ACC112 (cell line): ENCODE measurements at regions not wholly inside any gene's neighbourhood (a gene's known extent, or its start where the extent isn't known, plus 50 kb on each side); places are given as distances from the start of the nearest gene placed in this dataset.

Source experiments
- H2AFZ ChIP-seq: fragments of 200-600 bp; sonication (generic); one replicate; pipeline ENCODE4 v1.6.0; 2017; ENCODE audit warnings: antibody characterized with exemption, low read length; ENCODE audit not compliant: unreplicated experiment
- H3K27ac ChIP-seq: fragments of 200-600 bp; sonication (generic); 2 replicates; pipeline ENCODE4 v1.5.1; 2014; ENCODE audit warnings: low read depth, mild to moderate bottlenecking, antibody characterized with exemption, low read length, moderate library complexity
- H3K27me3 ChIP-seq: fragments of 200-600 bp; sonication (generic); 2 replicates; pipeline ENCODE4 v1.6.1; 2014; ENCODE audit warnings: mild to moderate bottlenecking, antibody characterized with exemption, low read length, moderate library complexity, mixed read lengths; ENCODE audit not compliant: insufficient read depth
- H3K36me3 ChIP-seq: fragments of 200-600 bp; sonication (generic); 2 replicates; pipeline ENCODE4 v1.6.1; 2016; ENCODE audit warnings: mild to moderate bottlenecking, antibody characterized with exemption, low read length, moderate library complexity, mixed read lengths; ENCODE audit not compliant: insufficient read depth
- H3K4me1 ChIP-seq: fragments of 200-600 bp; sonication (generic); one replicate; pipeline ENCODE4 v1.6.1; 2016; ENCODE audit warnings: low read length, mixed read lengths; ENCODE audit not compliant: insufficient read depth, unreplicated experiment, control insufficient read depth
- H3K4me3 ChIP-seq: fragments of 200-600 bp; sonication (generic); 2 replicates; pipeline ENCODE4 v1.5.1; 2014; ENCODE audit warnings: mild to moderate bottlenecking, low read depth, low read length
- H3K79me2 ChIP-seq: fragments of 200-600 bp; sonication (generic); one replicate; pipeline ENCODE4 v1.6.0; 2016; ENCODE audit warnings: low read length; ENCODE audit not compliant: control insufficient read depth, unreplicated experiment, insufficient read depth

- Histone ChIP-seq H3K4me1 (peaks cover 47% of the 10 kb centered on the region), H3K27ac (no peak overlapping the region; the same call in 1 of the 2 replicates), H3K79me2 (peaks cover 90% of the 10 kb centered on the region), H2AFZ (no peak overlapping the region), H3K4me3 (peak overlapping the region; percentile 30), H3K27me3 (no peaks in the 10 kb centered on the region), H3K36me3 (peaks cover 17% of the 10 kb centered on the region)
Measured at GRCh38 chr13:50071379-50071778, 56.1 kb downstream of the KCNRG start.

GRCh38 chr13:50072676-50073075, 57.4 kb downstream of the KCNRG start:
- H3K4me1 ChIP-seq, result peaks cover 52% of the 10 kb centered on the region
- H3K36me3 ChIP-seq, result peaks cover 9% of the 10 kb centered on the region
- peak overlapping the region; percentile 42 for H3K27ac ChIP-seq
- no peaks in the 10 kb centered on the region for H3K27me3 ChIP-seq
- H2AFZ ChIP-seq, result no peak overlapping the region
- peaks cover 94% of the 10 kb centered on the region for H3K79me2 ChIP-seq
- peak overlapping the region; percentile 19 for H3K4me3 ChIP-seq

- 0 out of 2 replicates have a peak overlapping the region, but pooled peaks have one; percentile 28 for H3K27ac ChIP-seq
- H3K4me1 ChIP-seq, result peaks cover 54% of the 10 kb centered on the region
- no peaks in the 10 kb centered on the region for H3K27me3 ChIP-seq
- H2AFZ ChIP-seq, result no peak overlapping the region
- H3K36me3 ChIP-seq, result peaks cover 2% of the 10 kb centered on the region; the same call in 1 of the 2 replicates
- no peak overlapping the region for H3K4me3 ChIP-seq
- peaks cover 94% of the 10 kb centered on the region for H3K79me2 ChIP-seq
Measured at GRCh38 chr13:50073340-50073739, 58.1 kb downstream of the KCNRG start.

- no peaks in the 10 kb centered on the region for H3K36me3 ChIP-seq
- no peaks in the 10 kb centered on the region for H3K27me3 ChIP-seq
- H2AFZ ChIP-seq, result no peak overlapping the region
- H3K4me1 ChIP-seq, result peaks cover 48% of the 10 kb centered on the region
- H3K4me3 ChIP-seq, result peak overlapping the region; percentile 39
- H3K79me2 ChIP-seq, result peaks cover 93% of the 10 kb centered on the region
- 0 out of 2 replicates have a peak overlapping the region, but pooled peaks have one; percentile 15 for H3K27ac ChIP-seq
Measured at GRCh38 chr13:50074843-50075242, 59.6 kb downstream of the KCNRG start.

GRCh38 chr13:50075619-50076097, 60.4 kb downstream of the KCNRG start:
- no peaks in the 10 kb centered on the region for H3K27me3 ChIP-seq
- H3K79me2 ChIP-seq, result peaks cover 96% of the 10 kb centered on the region
- no peak overlapping the region for H2AFZ ChIP-seq
- H3K4me1 ChIP-seq, result peaks cover 42% of the 10 kb centered on the region
- H3K36me3 ChIP-seq, result no peaks in the 10 kb centered on the region
- no peak overlapping the region for H3K27ac ChIP-seq
- peak overlapping the region; percentile 31 for H3K4me3 ChIP-seq

- Histone ChIP-seq H3K36me3 (no peaks in the 10 kb centered on the region), H3K4me1 (peaks cover 37% of the 10 kb centered on the region), H3K79me2 (peaks cover 91% of the 10 kb centered on the region), H3K4me3 (peak overlapping the region; percentile 20), H3K27me3 (no peaks in the 10 kb centered on the region), H2AFZ (no peak overlapping the region), H3K27ac (peak overlapping the region; percentile 18)
Measured at GRCh38 chr13:50077431-50077830, 62.2 kb downstream of the KCNRG start.

- peak overlapping the region; percentile 86 for H3K4me3 ChIP-seq
Measured at GRCh38 chr13:50078231-50078894, 63.1 kb downstream of the KCNRG start.

GRCh38 chr13:50078895-50079654, 63.8 kb downstream of the KCNRG start:
- Histone ChIP-seq H3K4me3 (peak overlapping the region; percentile 86), H2AFZ (no peak overlapping the region), H3K27ac (peak overlapping the region; percentile 83), H3K79me2 (peaks cover 91% of the 10 kb centered on the region), H3K36me3 (no peaks in the 10 kb centered on the region), H3K27me3 (no peaks in the 10 kb centered on the region), H3K4me1 (peaks cover 29% of the 10 kb centered on the region)

More at GRCh38 chr13:50078231-50078894, 63.1 kb downstream of the KCNRG start:
- Histone ChIP-seq H3K27ac (peak overlapping the region; percentile 30), H3K4me1 (peaks cover 31% of the 10 kb centered on the region), H3K27me3 (no peaks in the 10 kb centered on the region), H3K36me3 (no peaks in the 10 kb centered on the region), H3K79me2 (peaks cover 91% of the 10 kb centered on the region), H2AFZ (no peak overlapping the region)

GRCh38 chr13:50079655-50080202, 64.5 kb downstream of the KCNRG start:
- peaks cover 31% of the 10 kb centered on the region for H3K4me1 ChIP-seq
- peak overlapping the region; percentile 86 for H3K4me3 ChIP-seq
- peak overlapping the region; percentile 83 for H3K27ac ChIP-seq
- peaks cover 91% of the 10 kb centered on the region for H3K79me2 ChIP-seq
- no peak overlapping the region for H2AFZ ChIP-seq
- H3K27me3 ChIP-seq, result no peaks in the 10 kb centered on the region
- H3K36me3 ChIP-seq, result no peaks in the 10 kb centered on the region

- Histone ChIP-seq H2AFZ (peak overlapping the region; percentile 21), H3K27ac (peak overlapping the region; percentile 83), H3K79me2 (peaks cover 86% of the 10 kb centered on the region)
Measured at GRCh38 chr13:50080203-50080910, 65.1 kb downstream of the KCNRG start.

More at GRCh38 chr13:50080203-50080910, 65.1 kb downstream of the KCNRG start:
- Histone ChIP-seq H3K4me3 (peak overlapping the region; percentile 86), H3K27me3 (no peaks in the 10 kb centered on the region), H3K4me1 (peaks cover 30% of the 10 kb centered on the region), H3K36me3 (no peaks in the 10 kb centered on the region)
